GM19023 (cell line): ENCODE measurements at regions not wholly inside any gene's neighbourhood (a gene's known extent, or its start where the extent isn't known, plus 50 kb on each side); places are given as distances from the start of the nearest gene placed in this dataset.

Source experiments
- ATAC-seq: cut with Tn5 transposase; IDR thresholded peaks from one replicate; pipeline ENCODE4 v1.9.1; 2021; ENCODE audit warnings: mild to moderate bottlenecking, moderate library complexity; ENCODE audit not compliant: unreplicated experiment

GRCh38 chrX:40459571-40460158 lies 121.1 kb upstream of the ATP6AP2 start:
- no peak for ATAC-seq

- ATAC-seq = no peak
Observed at GRCh38 chrX:40457406-40457805, 123.4 kb upstream of the ATP6AP2 start.

- ATAC-seq = no peak
Observed at GRCh38 chrX:40452031-40452430, 128.7 kb upstream of the ATP6AP2 start.

GRCh38 chrX:40449956-40450706 lies 130.6 kb upstream of the ATP6AP2 start:
- ATAC-seq = no peak

GRCh38 chrX:40449396-40449795 lies 131.4 kb upstream of the ATP6AP2 start:
- ATAC-seq = no peak

- no peak for ATAC-seq
Observed at GRCh38 chrX:40448793-40449192, 132.0 kb upstream of the ATP6AP2 start.

GRCh38 chrX:40446921-40447320 lies 133.8 kb upstream of the ATP6AP2 start:
- ATAC-seq = no peak

GRCh38 chrX:40445691-40446090 lies 135.1 kb upstream of the ATP6AP2 start:
- no peak for ATAC-seq

GRCh38 chrX:40444798-40445496 lies 135.8 kb upstream of the ATP6AP2 start:
- ATAC-seq = no peak

GRCh38 chrX:40444133-40444532 lies 136.6 kb upstream of the ATP6AP2 start:
- no peak for ATAC-seq

- no peak for ATAC-seq
Observed at GRCh38 chrX:40440866-40441265, 139.9 kb upstream of the ATP6AP2 start.

GRCh38 chrX:40439625-40440532 lies 140.9 kb upstream of the ATP6AP2 start:
- no peak for ATAC-seq

GRCh38 chrX:40437348-40437747 lies 143.4 kb upstream of the ATP6AP2 start:
- ATAC-seq = no peak

- ATAC-seq = no peak
Observed at GRCh38 chrX:40434947-40435346, 145.8 kb upstream of the ATP6AP2 start.

GRCh38 chrX:40434443-40434842 lies 146.3 kb upstream of the ATP6AP2 start:
- no peak for ATAC-seq

GRCh38 chrX:40433160-40433559 lies 147.6 kb upstream of the ATP6AP2 start:
- ATAC-seq = no peak

- no peak for ATAC-seq
Observed at GRCh38 chrX:40424259-40424658, 156.5 kb upstream of the ATP6AP2 start.

- no peak for ATAC-seq
Observed at GRCh38 chrX:40423299-40423698, 157.5 kb upstream of the ATP6AP2 start.

GRCh38 chrX:40422021-40422420 lies 158.7 kb upstream of the ATP6AP2 start:
- ATAC-seq = no peak

- ATAC-seq = peak; percentile 66
Observed at GRCh38 chrX:40420899-40421729, 159.7 kb upstream of the ATP6AP2 start.
